GM18868 (cell line): ENCODE measurements at regions not wholly inside any gene's neighbourhood (a gene's known extent, or its start where the extent isn't known, plus 50 kb on each side); places are given as distances from the start of the nearest gene placed in this dataset.
"Not testable (repeated sequence)": the region's sequence is repeated elsewhere in the genome, so short reads cannot be mapped to it uniquely, and the experiment has no call there.

Source experiments
- ATAC-seq: cut with Tn5 transposase; IDR thresholded peaks from one replicate; pipeline ENCODE4 v1.9.1; 2021; ENCODE audit warnings: mild to moderate bottlenecking, moderate library complexity; ENCODE audit not compliant: unreplicated experiment

GRCh38 chr12:97616946-97617345 lies 154.3 kb downstream of the RMST start:
- ATAC-seq, result no peak

DNA sequence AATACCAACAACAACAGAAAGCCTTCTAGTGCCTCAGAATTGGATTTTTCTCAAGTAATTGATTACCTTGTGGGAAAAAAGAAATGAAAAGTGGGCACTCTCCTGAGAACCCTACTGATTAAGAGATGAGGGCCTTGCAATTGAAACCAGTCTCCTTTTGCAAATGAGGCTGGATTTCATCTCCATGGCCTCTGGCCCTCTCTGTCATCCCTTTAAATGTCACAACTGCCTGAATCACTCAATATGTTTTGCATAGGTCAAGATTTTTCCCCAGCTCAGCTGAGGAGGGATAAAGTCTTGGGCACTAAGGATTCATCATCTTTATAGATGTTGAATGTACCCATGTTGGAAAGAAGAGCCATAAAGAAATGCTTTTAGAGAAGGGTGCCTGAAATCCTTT lies 166.4 kb downstream of the RMST start:
- no peak for ATAC-seq

- no peak for ATAC-seq
Observed at GRCh38 chr12:97629382-97629781, 166.8 kb downstream of the RMST start.

DNA sequence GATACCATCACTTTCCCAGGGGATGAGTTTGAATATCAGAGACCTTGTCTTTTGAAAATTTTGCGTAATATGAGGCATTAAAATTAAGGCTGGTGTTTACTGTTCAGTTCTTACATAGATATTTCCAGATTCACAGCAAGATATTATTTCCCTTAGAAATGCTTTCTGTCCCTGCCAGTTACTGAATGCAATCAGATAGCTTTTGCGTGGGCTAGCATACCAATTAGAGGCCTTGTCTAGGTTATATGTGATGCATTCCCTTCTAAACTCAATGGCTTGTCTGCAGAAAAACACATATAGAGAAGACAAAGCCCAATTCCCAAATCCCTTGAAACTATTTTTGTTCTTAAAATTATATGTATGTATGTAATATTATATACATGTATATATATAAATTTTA lies 167.8 kb downstream of the RMST start:
- no peak for ATAC-seq

DNA sequence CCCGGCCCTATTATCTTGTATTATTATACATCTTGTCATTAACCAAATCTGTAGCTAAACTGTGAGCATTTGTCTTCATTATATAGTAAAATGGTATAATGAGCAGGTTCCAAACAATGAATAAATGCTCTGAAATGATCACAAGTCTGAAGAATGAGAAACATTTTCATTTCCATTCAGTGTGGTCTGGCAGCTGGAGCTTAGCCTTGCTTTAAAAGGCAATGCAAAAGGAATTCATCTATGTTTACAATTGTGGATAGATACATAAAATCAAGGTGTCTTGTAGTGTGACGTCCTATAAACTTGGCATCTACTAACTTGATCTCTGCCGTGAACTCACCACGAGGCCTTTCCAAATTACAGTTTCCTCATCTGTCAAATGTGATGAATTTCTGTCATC lies 168.3 kb downstream of the RMST start:
- no peak for ATAC-seq

- ATAC-seq, result no peak
Observed at GRCh38 chr12:97637770-97638169, 175.2 kb downstream of the RMST start.

GRCh38 chr12:97638739-97639138 lies 176.1 kb downstream of the RMST start:
- ATAC-seq, result no peak

DNA sequence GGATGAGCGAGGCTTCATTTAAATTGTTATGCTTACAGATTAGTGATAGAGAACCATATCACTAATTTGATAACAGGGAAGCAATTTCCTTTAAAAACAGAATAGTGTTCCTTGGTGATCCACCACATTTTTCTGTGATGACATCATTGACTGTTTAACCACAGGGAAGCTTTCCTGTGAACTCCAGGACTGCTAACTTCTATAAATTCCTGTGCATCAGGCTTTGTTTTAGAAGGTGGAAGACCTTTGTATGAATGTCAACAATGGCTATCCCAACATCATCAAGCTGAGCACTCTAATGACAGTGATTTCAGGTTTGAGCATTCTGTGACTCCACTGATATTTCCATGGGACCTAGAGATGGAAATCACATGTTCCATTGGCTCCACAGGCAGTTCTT lies 177.1 kb downstream of the RMST start:
- no peak for ATAC-seq

- ATAC-seq, result no peak
Observed at GRCh38 chr12:97640826-97641225, 178.2 kb downstream of the RMST start.

- ATAC-seq, result no peak
Observed at GRCh38 chr12:97642911-97643310, 180.3 kb downstream of the RMST start.

DNA sequence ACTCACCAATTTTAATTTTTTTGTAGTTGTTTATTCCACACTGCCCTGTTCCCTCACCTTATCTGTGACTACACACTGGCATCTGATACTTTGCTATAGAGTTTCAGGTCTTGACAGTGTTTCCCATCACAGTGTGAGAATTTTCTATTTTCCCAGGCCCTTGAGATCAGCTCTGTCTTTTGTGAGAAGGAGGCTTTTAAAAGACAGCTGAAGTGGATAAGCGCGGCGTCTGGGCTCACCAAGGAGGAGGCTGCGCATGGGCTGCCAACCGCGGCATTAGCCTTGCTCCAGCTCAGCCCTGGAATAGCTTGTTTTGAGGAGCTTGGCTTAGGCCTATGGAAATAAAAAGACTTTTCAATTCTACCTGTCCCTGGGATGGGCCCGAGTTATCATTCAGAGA lies 181.3 kb downstream of the RMST start:
- no peak for ATAC-seq

DNA sequence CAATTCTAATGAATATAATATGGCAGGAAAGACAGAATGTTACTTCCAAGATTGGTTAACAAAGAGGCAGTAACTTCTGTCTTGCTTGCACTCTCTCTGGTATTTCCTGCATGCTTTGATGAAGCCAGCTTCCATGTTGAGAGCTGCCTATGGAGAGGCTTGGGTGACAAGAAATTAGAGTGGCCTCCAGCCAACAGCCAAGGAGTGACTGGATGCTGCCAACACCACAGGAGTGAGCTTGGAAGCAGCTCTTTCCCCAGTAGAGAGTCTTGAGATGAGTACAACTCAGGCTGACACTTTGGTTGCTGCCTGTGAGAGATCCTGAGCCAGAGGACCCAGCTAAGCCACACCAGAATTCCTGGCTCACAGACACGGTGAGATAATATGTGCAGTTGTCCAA lies 183.1 kb downstream of the RMST start:
- no peak for ATAC-seq

GRCh38 chr12:97647142-97647541 lies 184.5 kb downstream of the RMST start:
- ATAC-seq, result no peak

GRCh38 chr12:97650242-97650641 lies 187.6 kb downstream of the RMST start:
- no peak for ATAC-seq

DNA sequence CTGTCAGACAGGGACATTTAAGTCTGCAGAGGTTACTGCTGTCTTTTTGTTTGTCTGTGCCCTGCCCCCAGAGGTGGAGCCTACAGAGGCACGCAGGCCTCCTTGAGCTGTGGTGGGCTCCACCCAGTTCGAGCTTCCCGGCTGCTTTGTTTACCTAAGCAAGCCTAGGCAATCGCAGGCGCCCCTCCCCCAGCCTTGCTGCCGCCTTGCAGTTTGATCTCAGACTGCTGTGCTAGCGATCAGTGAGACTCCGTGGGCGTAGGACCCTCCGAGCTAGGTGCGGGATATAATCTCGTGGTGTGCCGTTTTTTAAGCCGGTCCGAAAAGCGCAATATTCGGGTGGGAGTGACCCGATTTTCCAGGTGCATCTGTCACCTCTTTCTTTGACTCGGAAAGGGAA lies 193.9 kb downstream of the RMST start:
- ATAC-seq, result not testable (repeated sequence)

GRCh38 chr12:97659117-97659880 lies 196.7 kb downstream of the RMST start:
- no peak for ATAC-seq

- ATAC-seq, result no peak
Observed at GRCh38 chr12:97666263-97666662, 203.7 kb downstream of the RMST start.

GRCh38 chr12:97672870-97673269 lies 210.3 kb downstream of the RMST start:
- ATAC-seq, result no peak

DNA sequence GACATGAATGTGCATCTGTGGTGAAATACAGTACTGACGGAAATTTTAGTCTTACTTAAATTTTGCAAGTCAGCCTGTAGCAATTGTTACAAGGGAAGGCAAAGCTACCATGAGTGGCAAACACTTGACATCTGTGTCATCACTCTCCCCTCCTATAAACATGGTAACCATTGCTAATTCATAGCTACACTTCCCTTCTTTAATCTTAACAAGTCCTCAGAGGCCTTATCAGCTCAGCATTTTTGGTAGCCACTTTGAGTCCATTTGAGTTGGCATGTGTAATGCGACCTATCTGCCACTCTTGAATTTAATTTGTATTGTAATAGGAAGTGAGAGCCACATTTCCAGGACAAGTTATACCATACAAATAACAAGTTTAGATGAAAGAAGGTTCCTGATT lies 218.1 kb downstream of the RMST start:
- no peak for ATAC-seq

GRCh38 chr12:97681612-97682504 lies 219.3 kb downstream of the RMST start:
- ATAC-seq, result peak; percentile 92

DNA sequence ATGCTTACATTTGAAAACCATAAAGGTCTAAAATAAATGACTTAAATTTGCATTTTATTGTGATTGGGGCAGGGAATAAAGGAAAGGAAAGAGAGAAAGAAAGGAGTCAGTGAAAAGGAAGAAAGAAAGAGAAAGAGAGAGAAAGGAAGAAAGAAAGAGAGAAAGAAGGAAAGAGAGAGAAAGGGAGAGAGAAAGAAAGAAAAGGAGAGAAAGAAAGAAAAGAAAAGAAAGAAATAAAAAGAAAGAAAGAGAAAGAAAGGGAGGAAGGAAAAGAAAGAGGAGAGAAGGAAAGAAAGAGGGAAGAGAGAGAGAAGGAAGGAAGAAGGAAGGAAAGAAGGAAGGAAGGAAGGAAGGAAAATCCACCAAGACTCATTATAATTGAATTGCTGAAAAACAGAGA lies 222.8 kb downstream of the RMST start:
- no peak for ATAC-seq

- no peak for ATAC-seq
Observed at GRCh38 chr12:97701901-97702300, 239.3 kb downstream of the RMST start.
